HCT116 (cell line): ENCODE measurements at regions not wholly inside any gene's neighbourhood (a gene's known extent, or its start where the extent isn't known, plus 50 kb on each side); places are given as distances from the start of the nearest gene placed in this dataset.

Experiments used
- ATAC-seq: fragments of 200-7000 bp; cut with Tn5 transposase; 2 replicates; pipeline ENCODE4 v1.9.1; 2020; ENCODE audit warnings: mild to moderate bottlenecking, moderate library complexity
- BruUV-seq: library from RNA; stranded (reverse); fragments of 400-500 nt; replicated peaks from 2 replicates; lab custom pipeline; 2021; lab: Mats Ljungman, UMichigan
- CTCF ChIA-PET: fragments of 300-600 bp; sonication (Branson Sonifier 250); formaldehyde crosslinking; loops from one replicate; lab custom pipeline; 2021; ENCODE audit warnings: antibody characterized with exemption; lab: Charles Lee
- POLR2A ChIA-PET: fragments of 300-600, 350-600 bp; sonication (Branson Sonifier 250); formaldehyde crosslinking; loops from one replicate; lab custom pipeline; 2021; ENCODE audit warnings: antibody characterized with exemption; lab: Charles Lee
- RAD21 ChIA-PET, 2 experiments: fragments of 300-600 bp; sonication (Branson Sonifier 250); formaldehyde crosslinking; loops; one replicate each; lab custom pipeline; 2023; ENCODE audit warnings: low total read pairs in 2 of 2; ENCODE audit not compliant: uncharacterized antibody in 2 of 2, unreplicated experiment in 2 of 2, low non-redundant PET in 1 of 2; lab: Charles Lee
- DNase-seq: peaks from one replicate; pipeline ENCODE4 v3.0.0-alpha.2; 2010; ENCODE audit warnings: low read depth, low spot score
- H2AFZ ChIP-seq: fragments of 200-600 bp; shearing (Covaris generic), sonication (generic); 2 replicates; pipeline ENCODE4 v1.6.1; 2017; ENCODE audit warnings: low read depth, mixed run types, mixed read lengths, antibody characterized with exemption, low read length; ENCODE audit not compliant: poor library complexity, severe bottlenecking
- H3K27ac ChIP-seq: 2 replicates; pipeline ENCODE4 v1.5.1; 2012; ENCODE audit warnings: low read depth, low read length
- H3K27me3 ChIP-seq: fragments of 200-600 bp; sonication (generic); 2 replicates; pipeline ENCODE4 v1.6.1; 2016; ENCODE audit warnings: mixed run types, low read length, mixed read lengths; ENCODE audit not compliant: insufficient read depth
- H3K36me3 ChIP-seq, 2 experiments: fragments of 200-500 bp in 1 of 2; fragments of 200-600 bp in 1 of 2; sonication (Bioruptor generic) in 1 of 2; sonication (generic) in 1 of 2; 2 replicates each; pipeline versions ENCODE4 v1.5.1 to v1.6.1; 2014 to 2016; ENCODE audit warnings: low read length in 2 of 2, inconsistent platforms in 1 of 2, mixed read lengths in 1 of 2, mixed run types in 1 of 2; ENCODE audit not compliant: insufficient read depth in 2 of 2, control insufficient read depth in 1 of 2
- H3K4me1 ChIP-seq, 2 experiments: fragments of 200-600 bp in 1 of 2; sonication (generic) in 1 of 2; 2 replicates each; pipeline versions ENCODE4 v1.5.1 to v1.6.1; 2012 to 2017; ENCODE audit warnings: low read length in 2 of 2, inconsistent platforms in 1 of 2, mild to moderate bottlenecking in 1 of 2, mixed read lengths in 1 of 2, mixed run types in 1 of 2, moderate library complexity in 1 of 2; ENCODE audit not compliant: insufficient read depth in 2 of 2, control insufficient read depth in 1 of 2
- H3K4me2 ChIP-seq: fragments of 200-600 bp; sonication (generic); 2 replicates; pipeline ENCODE4 v1.6.1; 2017; ENCODE audit warnings: mixed run types, low read length, mixed read lengths
- H3K4me3 ChIP-seq, 2 experiments: fragments of 200-600 bp in 1 of 2; sonication (generic) in 1 of 2; replicated peaks in 1 of 2; 2 replicates each; pipeline ENCODE4 v1.5.1; 2011 to 2016; ENCODE audit warnings: low read length in 2 of 2, control low read depth in 1 of 2, low read depth in 1 of 2, mild to moderate bottlenecking in 1 of 2, mixed read lengths in 1 of 2, mixed run types in 1 of 2
- H3K79me2 ChIP-seq: fragments of 200-600 bp; sonication (generic); 2 replicates; pipeline ENCODE4 v1.6.1; 2017; ENCODE audit warnings: mild to moderate bottlenecking, mixed run types, low read length, moderate library complexity, mixed read lengths; ENCODE audit not compliant: insufficient read depth
- H3K9ac ChIP-seq: fragments of 200-600 bp; sonication (generic); 2 replicates; pipeline ENCODE4 v1.6.1; 2016; ENCODE audit warnings: low read length, mixed read lengths
- H3K9me2 ChIP-seq: fragments of 200-600 bp; sonication (generic), shearing (Covaris generic); 2 replicates; pipeline ENCODE4 v1.6.1; 2017; ENCODE audit warnings: mixed run types, mild to moderate bottlenecking, moderate library complexity; ENCODE audit not compliant: insufficient read depth
- H3K9me3 ChIP-seq, 2 experiments: fragments of 200-500 bp in 1 of 2; fragments of 200-600 bp in 1 of 2; sonication (Bioruptor generic) in 1 of 2; sonication (generic) in 1 of 2; 2 replicates each; pipeline ENCODE4 v1.6.1; 2014 to 2017; ENCODE audit warnings: low read length in 2 of 2, mixed read lengths in 2 of 2, inconsistent platforms in 1 of 2, low read depth in 1 of 2, mild to moderate bottlenecking in 1 of 2, mixed run types in 1 of 2, moderate library complexity in 1 of 2; ENCODE audit not compliant: control insufficient read depth in 1 of 2, insufficient read depth in 1 of 2
- H4K20me1 ChIP-seq: fragments of 200-600 bp; sonication (generic), shearing (Covaris generic); 2 replicates; pipeline ENCODE4 v1.6.1; 2017; ENCODE audit warnings: mixed run types, mild to moderate bottlenecking, moderate library complexity; ENCODE audit not compliant: insufficient read depth
- ATF3 ChIP-seq: IDR thresholded peaks from 2 replicates; pipeline ENCODE4 v1.6.1; 2012
- CEBPB ChIP-seq: IDR thresholded peaks from 2 replicates; pipeline ENCODE4 v1.6.1; 2012; ENCODE audit warnings: low read depth
- CTCF ChIP-seq, 3 experiments: fragments of 200-600 bp in 1 of 3; sonication (generic) in 1 of 3; IDR thresholded peaks in 2 of 3; conservative IDR thresholded peaks in 1 of 3; 2 replicates each; pipeline ENCODE4 v1.5.1; 2012 to 2017; ENCODE audit warnings: low read depth in 2 of 3, low read length in 2 of 3, antibody characterized with exemption in 1 of 3, borderline replicate concordance in 1 of 3, control low read depth in 1 of 3, mild to moderate bottlenecking in 1 of 3, mixed read lengths in 1 of 3, mixed run types in 1 of 3, moderate library complexity in 1 of 3; ENCODE audit not compliant: insufficient read depth in 1 of 3
- EGR1 ChIP-seq: IDR thresholded peaks from 2 replicates; pipeline ENCODE4 v1.6.1; 2012; ENCODE audit warnings: low read depth
- EZH2 ChIP-seq: fragments of 200-600 bp; sonication (generic); IDR thresholded peaks from 2 replicates; pipeline ENCODE4 v1.6.1; 2017; ENCODE audit warnings: antibody characterized with exemption, mixed run types
- EZH2phosphoT487 ChIP-seq: fragments of 200-600 bp; IDR thresholded peaks from 2 replicates; pipeline ENCODE4 v1.6.1; 2018; ENCODE audit warnings: antibody characterized with exemption, borderline replicate concordance
- JUND ChIP-seq: IDR thresholded peaks from 2 replicates; pipeline ENCODE4 v1.6.1; 2012
- POLR2A ChIP-seq: IDR thresholded peaks from 2 replicates; pipeline ENCODE4 v1.7.0; 2011; ENCODE audit warnings: borderline replicate concordance; ENCODE audit not compliant: insufficient read depth, insufficient read length; ENCODE audit errors: extremely low read depth
- POLR2AphosphoS5 ChIP-seq: IDR thresholded peaks from 2 replicates; pipeline ENCODE4 v1.6.1; 2011; ENCODE audit warnings: mild to moderate bottlenecking, low read depth, low read length, moderate library complexity
- RAD21 ChIP-seq: IDR thresholded peaks from 2 replicates; pipeline ENCODE4 v1.6.1; 2012; ENCODE audit warnings: low read depth, mild to moderate bottlenecking
- REST ChIP-seq: IDR thresholded peaks from 2 replicates; pipeline ENCODE4 v1.6.1; 2012; ENCODE audit warnings: low read depth
- SIN3A ChIP-seq: IDR thresholded peaks from 2 replicates; pipeline ENCODE4 v1.6.1; 2012; ENCODE audit warnings: low read depth
- SP1 ChIP-seq: IDR thresholded peaks from 2 replicates; pipeline ENCODE4 v1.6.1; 2012; ENCODE audit warnings: low read depth
- YY1 ChIP-seq: IDR thresholded peaks from 2 replicates; pipeline ENCODE4 v1.6.1; 2011; ENCODE audit warnings: low read length, low read depth, moderate library complexity, mild to moderate bottlenecking; ENCODE audit not compliant: insufficient replicate concordance; ENCODE audit errors: extremely low read depth
- ZBTB33 ChIP-seq: IDR thresholded peaks from 2 replicates; pipeline ENCODE4 v1.6.1; 2011; ENCODE audit warnings: mild to moderate bottlenecking, low read length, moderate library complexity; ENCODE audit not compliant: insufficient replicate concordance; ENCODE audit errors: extremely low read depth
- ZFX ChIP-seq: fragments of 450-650 bp; IDR thresholded peaks from 2 replicates; pipeline ENCODE4 v1.6.1; 2017
- ZNF274 ChIP-seq: fragments of 200-500 bp; sonication (Bioruptor generic); IDR thresholded peaks from 2 replicates; pipeline ENCODE4 v1.6.1; 2014; ENCODE audit warnings: mild to moderate bottlenecking, low read depth, low read length, inconsistent platforms
- intact Hi-C: fragments of 100-400 bp; cut with micrococcal nuclease; formaldehyde crosslinking; loops from 2 replicates; pipeline ENCODE4 v1.10.0; 2022

- Histone ChIP-seq H3K36me3 (no peaks in the 10 kb centered on the region), H3K27ac (no peak overlapping the region), H3K4me1 (peaks cover 0 to 2% of the 10 kb centered on the region in 2 experiments; a peak in 2 of 4 replicates), H3K4me2 (no peak overlapping the region), H2AFZ (no peak overlapping the region)
- intact Hi-C loops = no loop called here
- DNase-seq = no peak
- CTCF ChIA-PET = no interaction called here
- TF ChIP-seq CTCF (IDR thresholded peaks at IDR 0.05 in 2 of 3, conservative IDR thresholded peaks at IDR 0.05 in 1 of 3; ENCODE audit: borderline replicate concordance in 1 of 3, insufficient read depth in 1 of 3, low read depth in 2 of 3, low read length in 2 of 3) (no peak), JUND (no peak), YY1 (no peak), EZH2phosphoT487 (no peak), EGR1 (no peak), REST (no peak), SP1 (no peak), POLR2A (no peak), ZNF274 (no peak), ZFX (no peak), POLR2AphosphoS5 (no peak), EZH2 (no peak), SIN3A (no peak), ZBTB33 (no peak), RAD21 (no peak), CEBPB (no peak), ATF3 (no peak)
- TF ChIP-seq, all 23 proteins: peak for 0
- no TSS peak for BruUV-seq
- Histone ChIP-seq H3K9ac (no peak overlapping the region), H3K27me3 (no peaks in the 10 kb centered on the region), H3K9me3 (no peaks in the 10 kb centered on the region), H3K4me3 (no peak overlapping the region), H4K20me1 (no peaks in the 10 kb centered on the region), H3K79me2 (no peaks in the 10 kb centered on the region), H3K9me2 (no peaks in the 10 kb centered on the region)
- no peak for ATAC-seq
- RAD21 ChIA-PET = no interaction called here
- POLR2A ChIA-PET = no interaction called here
Measured at GRCh38 chr12:14126692-14127091, 145.3 kb upstream of the GRIN2B start.
